Heart right ventricle (tissue), 16 donors: ENCODE measurements at regions not wholly inside any gene's neighbourhood (a gene's known extent, or its start where the extent isn't known, plus 50 kb on each side); places are given as distances from the start of the nearest gene placed in this dataset.
A peak's percentile ranks its signal among the peaks of the same experiment; 100 is the strongest.

ENCODE experiments used
- ATAC-seq, 8 donors: fragments of 200-7000 bp; cut with Tn5 transposase; one replicate each; pipeline ENCODE4 v1.9.1; 2020; ENCODE audit warnings: mild to moderate bottlenecking in 8 of 8, moderate library complexity in 8 of 8, moderate number of reproducible peaks in 1 of 8
- DNase-seq, 2 donors: peaks; one replicate each; pipeline ENCODE4 v3.0.0-alpha.2; 2020
- H3K27ac ChIP-seq, 10 donors: fragments of 200-600 bp; sonication (generic) in 2 of 10; one replicate each; pipeline versions ENCODE4 v1.5.0 to v1.8.0; 2020 to 2022; ENCODE audit warnings: mild to moderate bottlenecking in 3 of 10
- H3K27me3 ChIP-seq, 7 donors: fragments of 200-600 bp; one replicate each; pipeline ENCODE4 v1.8.0; 2021 to 2022; ENCODE audit warnings: mild to moderate bottlenecking in 2 of 7
- H3K36me3 ChIP-seq, 9 donors: fragments of 200-600 bp; sonication (generic) in 1 of 9; one replicate each; pipeline versions ENCODE4 v1.5.0 to v1.8.0; 2020 to 2022; ENCODE audit warnings: mild to moderate bottlenecking in 2 of 9
- H3K4me1 ChIP-seq, 9 donors: fragments of 200-600 bp; sonication (generic) in 1 of 9; one replicate each; pipeline versions ENCODE4 v1.5.0 to v1.8.0; 2020 to 2022; ENCODE audit warnings: mild to moderate bottlenecking in 4 of 9
- H3K4me3 ChIP-seq, 10 donors: fragments of 200-600 bp; sonication (generic) in 2 of 10; one replicate each; pipeline versions ENCODE4 v1.5.0 to v1.8.0; 2020 to 2022; ENCODE audit warnings: mild to moderate bottlenecking in 7 of 10, moderate library complexity in 2 of 10
- H3K9me3 ChIP-seq, 11 donors: fragments of 200-600 bp in 10 of 11; sonication (generic) in 2 of 11; one replicate each; pipeline versions ENCODE4 v1.5.0 to v1.8.0; 2013 to 2022; ENCODE audit warnings: mild to moderate bottlenecking in 2 of 11, control low read depth in 1 of 11, moderate library complexity in 1 of 11
- CTCF ChIP-seq, 9 donors: fragments of 200-600 bp; sonication (generic) in 2 of 9; IDR thresholded peaks; one replicate each; pipeline versions ENCODE4 v1.5.0 to v1.8.0; 2021 to 2022; ENCODE audit warnings: antibody characterized with exemption in 9 of 9, mild to moderate bottlenecking in 5 of 9, moderate library complexity in 1 of 9
- WGBS, 2 donors: extraction: QIAGEN DNeasy Blood & Tissue Kit; methylation state at CpG; one replicate each; pipeline ENCODE4 v1.1.7; 2013; ENCODE audit warnings: inconsistent platforms in 1 of 2; 5-methylcytosine and 5-hydroxymethylcytosine counted together
- intact Hi-C, 10 donors: fragments of 100-400 bp; cut with DNase I; formaldehyde crosslinking; loops; one replicate each; pipeline versions ENCODE4 v1.11.1 to v1.14.2; 2022
- donor health status: Arrhythmogenic right ventricular cardiomyopathy.
- donor health status: ischemic (EF 13 %, LVEDD 7.1; RV severe dilation, severe dysfunction).
- donor health status: healthy with polysubstance abuse.
- donor health status: DM: no; HTN: yes; CAD: no.
- donor health status: DM: no; HTN: no; CAD: no.
- donor health status: ischemic (EF 25% LVEDD 6.9; RV normal size, moderate dysfunction).
- donor health status: ischemic (EF 25% LVEDD 5.7; RV mildly dilated, moderate dysfunction).
- donor health status: healthy.
- donor health status: DM: yes; HTN: yes; CAD: no.
- donor health status: Ischemic cardiomyopathy.
- donor health status: ischemic (EF 35%, LVEDD 5.7; RV mildly dilated, moderate dysfunction).
- donor health status: nonischemic (EF 11% LVEDD 7.7; RV severe dilation, severe dysfunction).
- donor health status: DM: yes; HTN: yes; CAD: no.
- donor health status: PGD.
- donor health status: ischemic (EF 29% LVEDD 5.4; RV normal size, mild dysfunction).
- donor health status: nonischemic (EF 23%, LVEDD 6.1; RV moderate dilation, normal function).

DNA sequence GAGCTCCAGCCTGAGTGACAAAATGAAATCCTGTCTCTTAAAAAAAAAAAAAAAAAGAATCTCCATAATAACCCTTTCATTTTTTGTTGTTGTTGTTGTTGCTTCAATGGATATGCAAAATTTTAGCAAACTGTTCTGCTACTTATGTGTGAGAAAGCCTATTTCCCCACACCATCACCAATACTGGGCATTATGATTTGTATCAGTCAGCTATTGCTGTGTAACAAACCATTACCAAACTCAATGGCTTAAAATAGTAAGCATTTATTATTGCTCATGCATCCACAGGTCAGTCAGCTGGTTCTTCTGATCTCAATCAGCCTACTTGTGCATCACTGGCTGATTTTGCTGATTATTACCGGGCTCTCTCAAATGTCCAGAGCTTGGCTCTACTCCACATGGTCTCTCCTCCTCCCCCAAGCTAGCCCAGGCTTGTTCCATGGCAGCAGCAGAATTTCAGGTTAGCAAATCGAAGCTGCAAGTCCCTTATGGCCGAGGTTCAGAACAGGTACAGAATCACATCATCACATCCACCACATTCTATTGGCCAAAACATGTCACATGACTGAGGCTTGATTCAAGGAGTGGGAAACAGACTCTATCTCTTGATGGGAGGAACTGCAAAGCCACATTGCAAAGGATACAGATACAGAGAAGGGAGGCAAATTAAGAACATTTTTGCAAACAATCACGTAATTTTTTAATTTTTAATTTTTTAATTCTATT, 135.1 kb downstream of the MN1 start:
- WGBS, 2 donors, result 84 to 92% methylated on average over 4 of the region's 4 CpGs
- peak overlapping the region in 4 of 10 donors; percentile 15 to 77 (median 66) for H3K27ac ChIP-seq
- H3K36me3 ChIP-seq, result no peaks in the 10 kb centered on the region
- H3K4me3 ChIP-seq, result no peak overlapping the region
- no peak for ATAC-seq
- TF ChIP-seq CTCF (IDR thresholded peaks at IDR 0.05), result no peak
- peaks cover 0 to 10% (median 3%) of the 10 kb centered on the region in 11 donors for H3K9me3 ChIP-seq
- no peak for DNase-seq
- no peaks in the 10 kb centered on the region for H3K27me3 ChIP-seq
- peaks cover 23 to 59% (median 39%) of the 10 kb centered on the region in 9 donors for H3K4me1 ChIP-seq
- intact Hi-C loops, result loop anchor here in 3 of 10 donors (10.0 kb wide), 2 partner anchors 118 to 128 kb away; no protein-coding TSS in a partner anchor

- intact Hi-C loops, result loop anchor here in 3 of 10 donors (10.0 kb wide), 2 partner anchors 118 to 128 kb away; no protein-coding TSS in a partner anchor
- H3K27ac ChIP-seq, result peak overlapping the region in 6 of 10 donors; percentile 10 to 77 (median 62)
Measured at GRCh38 chr22:27667121-27667843, 134.3 kb downstream of the MN1 start.

GRCh38 chr22:27668828-27669797, 132.4 kb downstream of the MN1 start:
- no peak for TF ChIP-seq CTCF (IDR thresholded peaks at IDR 0.05)
- DNase-seq (peak; percentile 78 to 87), ATAC-seq (peak; percentile 80 to 97 (median 92))
- H3K27ac ChIP-seq, result peak overlapping the region; percentile 69 to 92 (median 80)
- H3K36me3 ChIP-seq, result no peaks in the 10 kb centered on the region
- peaks cover 0 to 10% (median 3%) of the 10 kb centered on the region in 11 donors for H3K9me3 ChIP-seq
- intact Hi-C loops, result loop anchor here in 5 of 10 donors (1.0 to 10.0 kb wide), 6 partner anchors 17 to 126 kb away; no protein-coding TSS in a partner anchor
- 18 to 22% methylated on average over 7 of the region's 7 CpGs for WGBS, 2 donors
- no peaks in the 10 kb centered on the region for H3K27me3 ChIP-seq
- no peak overlapping the region for H3K4me3 ChIP-seq
- peaks cover 20 to 51% (median 35%) of the 10 kb centered on the region in 9 donors for H3K4me1 ChIP-seq

More at GRCh38 chr22:27667121-27667843, 134.3 kb downstream of the MN1 start:
- peak overlapping the region in 1 of 10 donors; percentile 6 for H3K4me3 ChIP-seq
- no peak for TF ChIP-seq CTCF (IDR thresholded peaks at IDR 0.05)
- no peaks in the 10 kb centered on the region for H3K27me3 ChIP-seq
- peaks cover 24 to 56% (median 39%) of the 10 kb centered on the region in 9 donors for H3K4me1 ChIP-seq
- DNase-seq, result peak; percentile 45 to 48
- peaks cover 0 to 10% (median 3%) of the 10 kb centered on the region in 11 donors for H3K9me3 ChIP-seq
- 52 to 61% methylated on average over 16 of the region's 16 CpGs for WGBS, 2 donors
- no peaks in the 10 kb centered on the region for H3K36me3 ChIP-seq
- peak in 1 of 8 donors; percentile 12 for ATAC-seq
